Coronary artery (tissue), 2 donors: ENCODE measurements at regions not wholly inside any gene's neighbourhood (a gene's known extent, or its start where the extent isn't known, plus 50 kb on each side); places are given as distances from the start of the nearest gene placed in this dataset.

ENCODE experiments used
- DNase-seq: peaks from one replicate; pipeline ENCODE4 v3.0.0-alpha.2; 2017; ENCODE audit warnings: low spot score
- H3K27ac ChIP-seq, 2 donors: fragments of 200-600 bp; sonication (generic); one replicate each; pipeline ENCODE4 v1.5.1; 2016 to 2019
- H3K4me3 ChIP-seq: fragments of 200-600 bp; sonication (generic); 2 replicates; pipeline ENCODE4 v1.5.1; 2016; ENCODE audit warnings: mild to moderate bottlenecking, moderate library complexity
- CTCF ChIP-seq: fragments of 200-600 bp; sonication (generic); IDR thresholded peaks from one replicate; pipeline ENCODE4 v1.5.1; 2019; ENCODE audit warnings: antibody characterized with exemption

GRCh38 chr11:71064183-71064582 is 188.2 kb downstream of the SHANK2 start:
- H3K27ac ChIP-seq, result no peak overlapping the region
- no peak for DNase-seq
- no peak overlapping the region for H3K4me3 ChIP-seq
- no peak for TF ChIP-seq CTCF

- no peak overlapping the region for H3K4me3 ChIP-seq
- no peak overlapping the region for H3K27ac ChIP-seq
- no peak for TF ChIP-seq CTCF
- no peak for DNase-seq
Measured at GRCh38 chr11:71063129-71063528, 189.2 kb downstream of the SHANK2 start.

- no peak for DNase-seq
- Histone ChIP-seq H3K27ac (no peak overlapping the region), H3K4me3 (no peak overlapping the region)
- TF ChIP-seq CTCF, result no peak
Measured at GRCh38 chr11:71062199-71062598, 190.2 kb downstream of the SHANK2 start.

- no peak for TF ChIP-seq CTCF
- no peak overlapping the region for H3K4me3 ChIP-seq
- no peak overlapping the region for H3K27ac ChIP-seq
- DNase-seq, result no peak
Measured at GRCh38 chr11:71060391-71060791, 192.0 kb downstream of the SHANK2 start.

- no peak overlapping the region for H3K4me3 ChIP-seq
- no peak for DNase-seq
- TF ChIP-seq CTCF, result no peak
- no peak overlapping the region for H3K27ac ChIP-seq
Measured at GRCh38 chr11:71059662-71060061, 192.7 kb downstream of the SHANK2 start.

- H3K27ac ChIP-seq, result no peak overlapping the region
- H3K4me3 ChIP-seq, result no peak overlapping the region
- TF ChIP-seq CTCF, result no peak
- DNase-seq, result no peak
Measured at GRCh38 chr11:71055925-71056324, 196.5 kb downstream of the SHANK2 start.
